Prostate gland (tissue), 2 donors: ENCODE measurements at regions not wholly inside any gene's neighbourhood (a gene's known extent, or its start where the extent isn't known, plus 50 kb on each side); places are given as distances from the start of the nearest gene placed in this dataset.

ENCODE experiments used
- DNase-seq: peaks from one replicate; pipeline ENCODE4 v3.0.0-alpha.2; 2019; ENCODE audit warnings: low spot score
- H3K27ac ChIP-seq, 2 donors: fragments of 200-600 bp; sonication (generic); 2 replicates each; pipeline ENCODE4 v1.5.1; 2017 to 2019
- H3K27me3 ChIP-seq: fragments of 200-600 bp; sonication (generic); replicated peaks from 2 replicates; pipeline ENCODE4 v1.5.1; 2019; ENCODE audit not compliant: insufficient read depth
- H3K36me3 ChIP-seq, 2 donors: fragments of 200-600 bp; sonication (generic); 1 replicate in 1 of 2; 2 replicates in 1 of 2; pipeline versions ENCODE4 v1.5.1 to v1.8.1; 2017 to 2019
- H3K4me1 ChIP-seq: fragments of 200-600 bp; sonication (generic); replicated peaks from 2 replicates; pipeline ENCODE4 v1.5.1; 2019
- H3K4me3 ChIP-seq, 2 donors: fragments of 200-600 bp; sonication (generic); 2 replicates each; pipeline ENCODE4 v1.5.1; 2017 to 2019
- H3K9me3 ChIP-seq: fragments of 200-600 bp; sonication (generic); 2 replicates; pipeline ENCODE4 v1.5.1; 2017
- POLR2A ChIP-seq: fragments of 450-650 bp; IDR thresholded peaks from one replicate; pipeline ENCODE4 v1.6.1; 2016; ENCODE audit warnings: antibody characterized with exemption, mild to moderate bottlenecking
- POLR2AphosphoS5 ChIP-seq: sonication (generic); formaldehyde crosslinking; IDR thresholded peaks from one replicate; pipeline ENCODE4 v1.6.1; 2017; ENCODE audit warnings: antibody characterized with exemption
- WGBS: methylation state at CpG from one replicate; pipeline ENCODE4 v1.1.5; 2018; 5-methylcytosine and 5-hydroxymethylcytosine counted together
- intact Hi-C: fragments of 100-400 bp; cut with DNase I; formaldehyde crosslinking; loops from one replicate; pipeline ENCODE4 v1.14.2; 2022
- TF ChIP-seq, protein P1 (sequence below), 4 experiments: fragments of 200-600 bp in 2 of 4; fragments of 450-650 bp in 2 of 4; sonication (generic) in 2 of 4; IDR thresholded peaks; 1 replicate in 3 of 4; 2 replicates in 1 of 4; pipeline ENCODE4 v1.5.1; 2016 to 2019; ENCODE audit warnings: antibody characterized with exemption in 4 of 4, mild to moderate bottlenecking in 2 of 4, moderate library complexity in 2 of 4

DNA sequence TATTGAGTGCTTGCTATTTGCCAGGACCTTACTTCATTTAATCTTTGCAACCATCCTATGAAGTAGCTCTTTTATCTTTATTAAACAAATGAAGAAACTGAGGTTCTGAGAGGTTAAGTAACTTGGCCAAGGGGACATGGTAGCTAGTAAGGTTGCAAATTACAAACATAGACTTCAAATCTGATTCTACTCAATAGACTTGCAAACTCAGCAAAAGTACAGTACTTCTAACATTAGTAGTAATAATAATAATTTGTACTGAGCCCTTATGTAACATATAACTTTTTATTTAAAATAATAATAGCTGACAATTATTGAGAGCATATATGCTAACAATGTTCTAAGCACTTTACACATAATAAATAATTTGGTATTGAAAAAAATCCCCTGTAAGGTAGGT is 255.7 kb upstream of the ATP5MC3 start:
- H3K9me3 ChIP-seq = no peaks in the 10 kb centered on the region
- DNase-seq = no peak
- H3K27me3 ChIP-seq = peaks cover 4% of the 10 kb centered on the region
- intact Hi-C loops = no loop called here
- no peak overlapping the region for H3K4me3 ChIP-seq
- no peaks in the 10 kb centered on the region for H3K36me3 ChIP-seq
- H3K4me1 ChIP-seq = no peaks in the 10 kb centered on the region
- no peak for TF ChIP-seq POLR2A
- no peak for TF ChIP-seq POLR2AphosphoS5
- TF ChIP-seq, protein P1, sequence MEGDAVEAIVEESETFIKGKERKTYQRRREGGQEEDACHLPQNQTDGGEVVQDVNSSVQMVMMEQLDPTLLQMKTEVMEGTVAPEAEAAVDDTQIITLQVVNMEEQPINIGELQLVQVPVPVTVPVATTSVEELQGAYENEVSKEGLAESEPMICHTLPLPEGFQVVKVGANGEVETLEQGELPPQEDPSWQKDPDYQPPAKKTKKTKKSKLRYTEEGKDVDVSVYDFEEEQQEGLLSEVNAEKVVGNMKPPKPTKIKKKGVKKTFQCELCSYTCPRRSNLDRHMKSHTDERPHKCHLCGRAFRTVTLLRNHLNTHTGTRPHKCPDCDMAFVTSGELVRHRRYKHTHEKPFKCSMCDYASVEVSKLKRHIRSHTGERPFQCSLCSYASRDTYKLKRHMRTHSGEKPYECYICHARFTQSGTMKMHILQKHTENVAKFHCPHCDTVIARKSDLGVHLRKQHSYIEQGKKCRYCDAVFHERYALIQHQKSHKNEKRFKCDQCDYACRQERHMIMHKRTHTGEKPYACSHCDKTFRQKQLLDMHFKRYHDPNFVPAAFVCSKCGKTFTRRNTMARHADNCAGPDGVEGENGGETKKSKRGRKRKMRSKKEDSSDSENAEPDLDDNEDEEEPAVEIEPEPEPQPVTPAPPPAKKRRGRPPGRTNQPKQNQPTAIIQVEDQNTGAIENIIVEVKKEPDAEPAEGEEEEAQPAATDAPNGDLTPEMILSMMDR (IDR thresholded peaks at IDR 0.05) = no peak
- H3K27ac ChIP-seq = no peak overlapping the region

- H3K27ac ChIP-seq = no peak overlapping the region
- no peak for DNase-seq
- peaks cover under 1% of the 10 kb centered on the region for H3K27me3 ChIP-seq
- no peaks in the 10 kb centered on the region for H3K36me3 ChIP-seq
- no peak for TF ChIP-seq POLR2A
- TF ChIP-seq, protein P1 (IDR thresholded peaks at IDR 0.05) = no peak
- no peak for TF ChIP-seq POLR2AphosphoS5
- 79% methylated on average over 2 of the region's 2 CpGs for WGBS
- intact Hi-C loops = no loop called here
- H3K4me3 ChIP-seq = no peak overlapping the region
- no peaks in the 10 kb centered on the region for H3K4me1 ChIP-seq
- H3K9me3 ChIP-seq = no peaks in the 10 kb centered on the region
These were observed 254.6 kb upstream of the ATP5MC3 start for GRCh38 chr2:175436076-175436475.

DNA sequence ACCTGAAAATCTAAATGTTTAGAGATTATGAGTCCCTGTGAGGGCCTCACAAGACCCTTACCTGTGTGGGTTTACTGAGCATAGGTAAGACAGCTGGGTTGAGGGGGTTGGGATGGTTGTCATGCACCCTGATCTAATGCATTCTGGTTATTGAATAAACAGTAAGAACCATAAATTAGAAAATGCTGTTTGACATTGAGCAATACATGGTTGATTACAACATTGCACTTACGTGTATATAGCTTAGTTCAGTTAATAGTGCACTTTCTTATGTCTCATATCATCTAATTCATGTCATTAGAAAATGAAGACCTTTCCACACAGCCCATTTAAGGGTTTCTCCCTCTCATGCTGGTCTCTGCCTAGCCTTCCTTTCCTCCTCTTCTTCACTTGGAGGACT is 253.5 kb upstream of the ATP5MC3 start:
- TF ChIP-seq POLR2AphosphoS5 (no peak), POLR2A (no peak)
- TF ChIP-seq, protein P1 (IDR thresholded peaks at IDR 0.05) = no peak
- no peak for DNase-seq
- no peak overlapping the region for H3K4me3 ChIP-seq
- 83% methylated on average over 1 of the region's 1 CpG for WGBS
- intact Hi-C loops = no loop called here
- no peaks in the 10 kb centered on the region for H3K36me3 ChIP-seq
- no peaks in the 10 kb centered on the region for H3K27me3 ChIP-seq
- no peaks in the 10 kb centered on the region for H3K9me3 ChIP-seq
- no peak overlapping the region for H3K27ac ChIP-seq
- no peaks in the 10 kb centered on the region for H3K4me1 ChIP-seq

DNA sequence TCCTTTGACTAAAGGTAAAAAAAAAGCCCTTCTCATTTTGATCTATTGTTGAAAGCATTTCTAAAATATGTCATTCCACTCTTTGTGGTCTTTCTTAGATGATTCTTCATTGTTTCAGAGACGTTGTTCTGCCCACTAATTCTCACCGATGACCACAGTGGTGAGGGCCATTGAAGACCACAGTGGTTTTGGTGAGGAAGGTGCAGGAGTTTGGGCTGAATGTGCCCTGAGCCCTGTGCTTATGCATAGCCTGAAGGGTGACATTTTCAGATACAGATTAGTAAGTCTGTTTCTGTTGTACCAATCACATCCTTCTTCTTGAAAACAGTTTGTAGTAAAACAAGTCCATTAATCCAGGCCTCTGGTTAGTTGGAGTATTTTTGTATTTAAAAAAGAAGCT is 251.3 kb upstream of the ATP5MC3 start:
- no peak for TF ChIP-seq POLR2A
- TF ChIP-seq POLR2AphosphoS5 = no peak
- TF ChIP-seq, protein P1 (IDR thresholded peaks at IDR 0.05) = no peak
- intact Hi-C loops = no loop called here
- 91% methylated on average over 2 of the region's 2 CpGs for WGBS

DNA sequence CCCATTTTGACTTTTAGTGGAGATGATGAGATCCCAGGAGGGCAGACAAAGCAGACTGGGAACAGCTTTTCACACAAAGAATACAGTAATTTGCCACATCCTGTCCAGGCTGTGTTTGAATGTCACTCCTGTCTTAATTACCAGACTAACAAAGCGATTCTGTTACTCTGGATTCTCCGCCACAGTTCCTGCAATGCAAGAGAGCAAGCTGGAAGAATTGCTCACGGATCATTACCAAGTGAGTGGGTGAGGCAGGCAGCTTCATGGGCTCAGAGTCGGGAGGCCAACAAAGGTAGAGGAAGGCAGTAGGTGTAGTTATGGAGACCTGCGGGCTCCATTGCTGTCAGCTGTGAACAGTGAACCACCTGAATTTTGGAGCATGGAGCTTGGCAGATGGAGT is 250.5 kb upstream of the ATP5MC3 start:
- no peaks in the 10 kb centered on the region for H3K4me1 ChIP-seq
- no peaks in the 10 kb centered on the region for H3K27me3 ChIP-seq
- TF ChIP-seq POLR2AphosphoS5 = no peak
- no peak for TF ChIP-seq POLR2A
- TF ChIP-seq, protein P1 (IDR thresholded peaks at IDR 0.05) = no peak
- WGBS = 63% methylated on average over 5 of the region's 5 CpGs
- DNase-seq = no peak
- no peak overlapping the region for H3K27ac ChIP-seq
- H3K9me3 ChIP-seq = no peaks in the 10 kb centered on the region
- intact Hi-C loops = no loop called here
- no peak overlapping the region for H3K4me3 ChIP-seq
- H3K36me3 ChIP-seq = no peaks in the 10 kb centered on the region

More for the DNA sequence above, 251.3 kb upstream of the ATP5MC3 start:
- no peaks in the 10 kb centered on the region for H3K36me3 ChIP-seq
- no peak overlapping the region for H3K4me3 ChIP-seq
- no peaks in the 10 kb centered on the region for H3K27me3 ChIP-seq
- H3K4me1 ChIP-seq = no peaks in the 10 kb centered on the region
- no peak overlapping the region for H3K27ac ChIP-seq
- H3K9me3 ChIP-seq = no peaks in the 10 kb centered on the region
- no peak for DNase-seq
